NB4 (cell line): ENCODE measurements at regions not wholly inside any gene's neighbourhood (a gene's known extent, or its start where the extent isn't known, plus 50 kb on each side); places are given as distances from the start of the nearest gene placed in this dataset.

Experiments used
- DNase-seq: peaks from one replicate; pipeline ENCODE4 v3.0.0; 2010; ENCODE audit warnings: low read depth
- H3K4me3 ChIP-seq: one replicate; pipeline ENCODE4 v1.5.1; 2011; ENCODE audit warnings: mild to moderate bottlenecking, low read depth, low read length, moderate library complexity
- CTCF ChIP-seq: IDR thresholded peaks from one replicate; pipeline ENCODE4 v1.5.1; 2012; ENCODE audit warnings: low read depth, low read length
- MAX ChIP-seq: IDR thresholded peaks from 2 replicates; pipeline ENCODE4 v1.6.1; 2011; ENCODE audit warnings: low read depth, low read length
- MYC ChIP-seq: IDR thresholded peaks from 2 replicates; pipeline ENCODE4 v1.6.1; 2011; ENCODE audit warnings: low read depth, low read length
- POLR2A ChIP-seq: IDR thresholded peaks from 2 replicates; pipeline ENCODE4 v1.6.1; 2011; ENCODE audit warnings: mild to moderate bottlenecking; ENCODE audit not compliant: insufficient read length; ENCODE audit errors: extremely low read depth

- TF ChIP-seq MYC, result no peak
- no peak for TF ChIP-seq POLR2A
- TF ChIP-seq MAX, result no peak
- TF ChIP-seq CTCF, result no peak
- no peak for DNase-seq
- no peak overlapping the region for H3K4me3 ChIP-seq
These were observed 460.2 kb upstream of the IMPG1 start for GRCh38 chr6:76532647-76533046.

DNA sequence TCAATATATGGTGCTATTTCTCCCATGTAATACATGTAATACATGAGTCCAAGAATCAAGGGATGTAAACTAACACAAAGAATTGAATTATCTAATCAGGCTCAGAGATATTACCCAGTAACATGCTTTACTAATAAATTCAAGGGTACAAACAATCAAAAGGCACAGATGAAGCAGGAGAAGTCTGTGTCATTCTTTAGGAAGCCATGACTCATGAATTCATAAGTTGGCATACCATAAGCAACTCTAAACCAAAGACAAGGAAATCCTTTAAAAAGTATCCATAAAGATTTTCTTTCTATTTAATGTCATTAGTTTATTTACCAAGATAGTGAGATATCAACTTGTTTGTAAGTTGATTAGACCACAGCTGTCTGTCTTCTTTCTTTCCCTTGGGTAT, 446.0 kb upstream of the IMPG1 start:
- no peak for TF ChIP-seq MAX
- TF ChIP-seq MYC, result no peak
- no peak for TF ChIP-seq CTCF
- no peak for TF ChIP-seq POLR2A
- H3K4me3 ChIP-seq, result no peak overlapping the region
- no peak for DNase-seq

DNA sequence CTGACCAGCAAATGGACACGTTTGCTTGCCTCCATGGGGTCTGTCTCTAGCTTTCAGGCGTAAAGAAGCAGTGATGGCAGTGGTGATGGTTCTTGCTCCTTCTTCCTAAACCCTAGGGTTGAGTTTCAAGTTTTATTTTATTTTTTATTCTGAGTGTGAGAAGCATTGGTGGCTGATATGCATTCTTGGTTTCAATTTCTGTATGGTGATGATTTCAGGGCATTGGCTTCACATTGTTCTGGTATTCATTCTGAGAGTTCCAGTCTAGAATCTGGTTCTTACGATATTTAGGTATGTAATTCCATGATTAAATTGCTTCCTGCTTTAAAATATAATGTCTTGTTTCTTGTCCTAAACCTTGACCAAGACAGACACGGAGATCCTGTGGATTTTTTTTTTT, 444.5 kb upstream of the IMPG1 start:
- no peak for TF ChIP-seq POLR2A
- TF ChIP-seq MYC, result no peak
- TF ChIP-seq MAX, result no peak
- TF ChIP-seq CTCF, result no peak
- no peak overlapping the region for H3K4me3 ChIP-seq
- DNase-seq, result no peak

- DNase-seq, result no peak
- TF ChIP-seq MAX (no peak), POLR2A (no peak), CTCF (no peak), MYC (no peak)
- H3K4me3 ChIP-seq, result no peak overlapping the region
These were observed 438.0 kb upstream of the IMPG1 start for GRCh38 chr6:76510489-76510888.

- TF ChIP-seq MAX (no peak), CTCF (no peak)
- DNase-seq, result no peak
- H3K4me3 ChIP-seq, result no peak overlapping the region
These were observed 436.9 kb upstream of the IMPG1 start for GRCh38 chr6:76509397-76509796.

DNA sequence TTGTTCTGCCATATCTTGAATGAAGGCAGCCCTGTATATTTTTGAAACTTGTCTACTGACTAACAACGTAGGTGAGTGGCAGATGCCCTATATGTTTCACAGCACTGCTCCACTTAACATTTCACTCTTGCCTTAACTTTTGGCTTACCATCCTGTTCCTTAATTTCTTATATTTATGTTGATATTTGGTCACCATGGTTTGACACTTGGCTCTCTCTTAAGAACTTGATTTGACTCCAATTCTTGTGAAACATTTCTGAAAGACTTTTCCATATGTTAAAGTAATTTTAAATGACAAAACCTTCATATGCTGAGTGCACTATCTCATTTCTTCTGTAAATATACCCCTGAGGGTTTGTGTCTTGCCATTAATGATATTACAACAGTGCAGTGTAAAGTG, 434.3 kb upstream of the IMPG1 start:
- no peak for DNase-seq
- TF ChIP-seq MYC, result no peak
- H3K4me3 ChIP-seq, result no peak overlapping the region
